SK-N-SH (cell line): ENCODE measurements at regions not wholly inside any gene's neighbourhood (a gene's known extent, or its start where the extent isn't known, plus 50 kb on each side); places are given as distances from the start of the nearest gene placed in this dataset.

Experiments used
- CTCF ChIA-PET: fragments of 300-600, 350-600 bp; formaldehyde crosslinking; extraction: SDS; loops from one replicate; lab custom pipeline; 2021; lab: Yijun Ruan, JAX
- POLR2A ChIA-PET: fragments of 350-600 bp; sonication (Branson Sonifier 250); formaldehyde crosslinking; extraction: SDS; loops from one replicate; lab custom pipeline; 2020; ENCODE audit warnings: antibody characterized with exemption, inconsistent platforms; lab: Yijun Ruan, JAX
- DNase-seq: peaks from one replicate; pipeline ENCODE4 v3.0.0; 2012
- H2AFZ ChIP-seq: fragments of 200-600 bp; sonication (generic); 2 replicates; pipeline ENCODE4 v1.8.1; 2016; ENCODE audit warnings: antibody characterized with exemption, mild to moderate bottlenecking, low read depth
- H3F3A ChIP-seq: fragments of 200-600 bp; sonication (generic); replicated peaks from 2 replicates; pipeline ENCODE3; 2016; ENCODE audit warnings: antibody characterized with exemption, mild to moderate bottlenecking; ENCODE audit not compliant: insufficient read depth
- H3K27ac ChIP-seq, 2 experiments: fragments of 200-500 bp in 1 of 2; fragments of 200-600 bp in 1 of 2; sonication (Bioruptor generic) in 1 of 2; sonication (generic), shearing (Covaris generic) in 1 of 2; 2 replicates each; pipeline versions ENCODE4 v1.5.1 to v1.6.1; 2014 to 2016; ENCODE audit warnings: low read depth in 2 of 2, inconsistent platforms in 1 of 2, low read length in 1 of 2, mild to moderate bottlenecking in 1 of 2, mixed read lengths in 1 of 2
- H3K27me3 ChIP-seq: fragments of 200-600 bp; sonication (generic), shearing (Covaris generic); 2 replicates; pipeline ENCODE4 v1.6.1; 2016; ENCODE audit warnings: mixed run types; ENCODE audit not compliant: insufficient read depth
- H3K36me3 ChIP-seq, 2 experiments: fragments of 200-500 bp in 1 of 2; fragments of 200-600 bp in 1 of 2; sonication (Bioruptor generic) in 1 of 2; sonication (generic) in 1 of 2; replicated peaks in 1 of 2; 2 replicates each; pipeline versions ENCODE3 to v1.5.1; 2014 to 2016; ENCODE audit warnings: low read length in 1 of 2, mild to moderate bottlenecking in 1 of 2; ENCODE audit not compliant: insufficient read depth in 2 of 2, control insufficient read depth in 1 of 2
- H3K4me1 ChIP-seq, 2 experiments: fragments of 200-500 bp in 1 of 2; fragments of 200-600 bp in 1 of 2; sonication (Bioruptor generic) in 1 of 2; sonication (generic), shearing (Covaris generic) in 1 of 2; 2 replicates each; pipeline versions ENCODE4 v1.5.1 to v1.6.1; 2014 to 2016; ENCODE audit warnings: low read depth in 1 of 2, low read length in 1 of 2, mixed run types in 1 of 2; ENCODE audit not compliant: insufficient read depth in 2 of 2, control insufficient read depth in 1 of 2
- H3K4me2 ChIP-seq: fragments of 200-600 bp; sonication (generic), shearing (Covaris generic); 2 replicates; pipeline ENCODE4 v1.6.1; 2017; ENCODE audit warnings: mixed run types
- H3K4me3 ChIP-seq, 2 experiments: fragments of 200-500 bp in 1 of 2; fragments of 200-600 bp in 1 of 2; sonication (Bioruptor generic) in 1 of 2; sonication (generic), shearing (Covaris generic) in 1 of 2; 2 replicates each; pipeline versions ENCODE4 v1.5.1 to v1.8.1; 2014 to 2016; ENCODE audit warnings: low read depth in 2 of 2, inconsistent platforms in 1 of 2, low read length in 1 of 2, mild to moderate bottlenecking in 1 of 2, mixed read lengths in 1 of 2, moderate library complexity in 1 of 2
- H3K79me2 ChIP-seq: fragments of 200-600 bp; sonication (generic); 2 replicates; pipeline ENCODE4 v1.8.1; 2017; ENCODE audit warnings: mild to moderate bottlenecking; ENCODE audit not compliant: insufficient read depth
- H3K9ac ChIP-seq: fragments of 200-600 bp; sonication (generic); 2 replicates; pipeline ENCODE4 v1.6.1; 2017; ENCODE audit warnings: mixed run types
- H3K9me2 ChIP-seq: fragments of 200-600 bp; sonication (generic); 2 replicates; pipeline ENCODE4 v1.6.1; 2017; ENCODE audit warnings: mixed run types
- H3K9me3 ChIP-seq: fragments of 200-600 bp; sonication (generic); 2 replicates; pipeline ENCODE4 v1.6.1; 2017; ENCODE audit warnings: mixed run types, mild to moderate bottlenecking, moderate library complexity
- H4K20me1 ChIP-seq: fragments of 200-600 bp; sonication (generic); 2 replicates; pipeline ENCODE4 v1.6.1; 2017; ENCODE audit warnings: mild to moderate bottlenecking, mixed run types; ENCODE audit not compliant: insufficient read depth
- EP300 ChIP-seq, 2 experiments: IDR thresholded peaks; 2 replicates each; pipeline versions ENCODE4 v1.4.0 to v1.6.1; 2012; ENCODE audit warnings: borderline replicate concordance in 1 of 2, low read depth in 1 of 2, low read length in 1 of 2
- GABPA ChIP-seq: IDR thresholded peaks from 2 replicates; pipeline ENCODE4 v1.4.0; 2012; ENCODE audit warnings: low read depth, mild to moderate bottlenecking
- GATA2 ChIP-seq: sonication (generic); formaldehyde crosslinking; IDR thresholded peaks from 2 replicates; pipeline ENCODE4 v1.5.0; 2020; ENCODE audit warnings: mild to moderate bottlenecking, missing genetic modification reagents
- NFIC ChIP-seq: IDR thresholded peaks from 2 replicates; pipeline ENCODE4 v1.4.0; 2012; ENCODE audit warnings: borderline replicate concordance
- PBX3 ChIP-seq: IDR thresholded peaks from 2 replicates; pipeline ENCODE4; 2012
- TAF1 ChIP-seq: IDR thresholded peaks from 2 replicates; pipeline ENCODE4 v1.6.1; 2012; ENCODE audit warnings: low read depth, mild to moderate bottlenecking, low read length, moderate library complexity, borderline replicate concordance
- TEAD4 ChIP-seq: IDR thresholded peaks from 2 replicates; pipeline ENCODE4 v1.4.0; 2012; ENCODE audit warnings: mild to moderate bottlenecking, borderline replicate concordance; ENCODE audit not compliant: insufficient read depth
- WGBS: methylation state at CpG from one replicate; pipeline ENCODE4 v1.1.6; 2017; ENCODE audit warnings: low lambda C conversion rate; 5-methylcytosine and 5-hydroxymethylcytosine counted together
- TF ChIP-seq, protein P1 (sequence below): IDR thresholded peaks from 2 replicates; pipeline ENCODE4 v1.4.0; 2012; ENCODE audit warnings: low read depth, borderline replicate concordance
- TF ChIP-seq, protein P2 (sequence below): fragments of 150-350 bp; IDR thresholded peaks from 2 replicates; pipeline ENCODE4 v1.6.1; 2017; ENCODE audit warnings: antibody characterized with exemption, low read length, low read depth, borderline replicate concordance
- TF ChIP-seq, protein P3 (sequence below): fragments of 150-350 bp; IDR thresholded peaks from 2 replicates; pipeline ENCODE4 v1.6.1; 2016; ENCODE audit warnings: mild to moderate bottlenecking, low read depth, low read length
- TF ChIP-seq, protein P4 (sequence below): fragments of 200-600 bp; sonication (generic); IDR thresholded peaks from 2 replicates; pipeline ENCODE4 v1.6.1; 2017; ENCODE audit warnings: antibody characterized with exemption, mild to moderate bottlenecking, moderate library complexity

DNA sequence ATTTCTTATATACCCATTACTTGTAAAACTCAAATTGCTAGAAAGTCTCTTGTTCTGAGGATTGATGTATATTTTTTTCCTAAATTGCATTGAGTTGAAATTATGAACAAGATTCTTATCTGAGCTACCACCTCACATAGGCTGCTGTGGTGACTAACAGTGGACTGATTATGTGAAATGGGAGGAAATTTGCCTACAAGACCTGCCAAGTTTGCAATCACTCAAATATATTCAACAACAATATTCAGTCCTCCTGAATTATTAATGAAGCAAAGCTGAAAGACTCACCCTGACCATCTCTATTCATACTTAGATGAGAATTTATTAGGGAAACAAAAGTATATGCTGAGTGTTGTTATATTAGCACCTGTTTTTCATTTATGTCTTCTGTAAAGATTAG, 412.6 kb upstream of the SEMA6D start:
- no peaks in the 10 kb centered on the region for H3K27me3 ChIP-seq
- no peak overlapping the region for H3K4me2 ChIP-seq
- H4K20me1 ChIP-seq = no peaks in the 10 kb centered on the region
- H3K79me2 ChIP-seq = no peaks in the 10 kb centered on the region
- DNase-seq = no peak
- no peaks in the 10 kb centered on the region for H3K9me3 ChIP-seq
- H2AFZ ChIP-seq = no peak overlapping the region
- H3K27ac ChIP-seq = no peak overlapping the region
- H3K36me3 ChIP-seq = no peaks in the 10 kb centered on the region
- ChIA-PET CTCF (no interaction called here), POLR2A (no interaction called here)
- H3F3A ChIP-seq = no peaks in the 10 kb centered on the region
- no peaks in the 10 kb centered on the region for H3K9me2 ChIP-seq
- TF ChIP-seq PBX3 (no peak), EP300 (IDR thresholded peaks at IDR 0.05; ENCODE audit: borderline replicate concordance in 1 of 2, low read depth in 1 of 2, low read length in 1 of 2) (0 out of 4 replicates have a peak, but pooled peaks of 1 of the 2 experiments have one; percentile 20)
- peaks cover 0 to 13% of the 10 kb centered on the region in 2 experiments; a peak in 2 of 4 replicates for H3K4me1 ChIP-seq
- H3K9ac ChIP-seq = no peak overlapping the region
- H3K4me3 ChIP-seq = no peak overlapping the region

DNA sequence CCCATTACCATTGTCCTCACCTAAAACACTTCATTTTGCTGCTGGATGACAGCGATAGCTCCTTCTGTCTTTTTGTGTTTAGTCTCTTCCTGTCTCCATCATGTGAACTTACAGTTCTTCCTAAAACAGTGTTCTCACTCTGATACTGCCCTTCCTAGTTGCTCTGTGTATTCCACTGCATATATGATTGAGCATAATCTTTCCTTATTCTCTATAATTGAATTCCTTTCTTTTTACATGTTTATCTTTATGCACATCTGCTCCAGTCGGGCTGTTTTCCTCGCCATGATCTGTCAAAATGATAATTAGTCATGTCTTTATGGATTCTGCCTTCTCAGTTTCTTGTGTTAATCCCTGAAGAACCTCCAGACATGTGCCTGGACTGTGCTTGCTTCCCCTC, 405.1 kb upstream of the SEMA6D start:
- no peaks in the 10 kb centered on the region for H3K9me2 ChIP-seq
- H3F3A ChIP-seq = no peaks in the 10 kb centered on the region
- no peaks in the 10 kb centered on the region for H3K79me2 ChIP-seq
- no peak for DNase-seq
- H3K9ac ChIP-seq = no peak overlapping the region
- no peaks in the 10 kb centered on the region for H3K9me3 ChIP-seq
- no peaks in the 10 kb centered on the region for H4K20me1 ChIP-seq
- H2AFZ ChIP-seq = no peak overlapping the region
- 34% methylated on average over 3 of the region's 3 CpGs for WGBS
- no peak overlapping the region for H3K4me3 ChIP-seq
- ChIA-PET POLR2A (no interaction called here), CTCF (interaction anchor here (1.1 kb wide), 1 partner anchor 94 kb away, joined by 3 read pairs; no protein-coding TSS in a partner anchor)
- H3K4me2 ChIP-seq = no peak overlapping the region
- H3K4me1 ChIP-seq = peaks cover 0 to 3% of the 10 kb centered on the region in 2 experiments; a peak in 1 of 4 replicates
- no peak overlapping the region for H3K27ac ChIP-seq
- TF ChIP-seq TAF1 (no peak), GABPA (no peak), GATA2 (peak; percentile 25; the same call in 1 of the 2 replicates)
- no peaks in the 10 kb centered on the region for H3K36me3 ChIP-seq
- no peaks in the 10 kb centered on the region for H3K27me3 ChIP-seq

GRCh38 chr15:47326410-47327333, 390.6 kb upstream of the SEMA6D start:
- Histone ChIP-seq H3K27me3 (no peaks in the 10 kb centered on the region), H3K9me3 (no peaks in the 10 kb centered on the region), H3K36me3 (no peaks in the 10 kb centered on the region), H4K20me1 (no peaks in the 10 kb centered on the region), H3F3A (no peaks in the 10 kb centered on the region), H3K4me1 (peaks cover 2 to 5% of the 10 kb centered on the region in 2 experiments; a peak in 3 of 4 replicates), H3K79me2 (no peaks in the 10 kb centered on the region), H3K9me2 (no peaks in the 10 kb centered on the region)
- POLR2A ChIA-PET = no interaction called here
- WGBS = 44% methylated on average over 5 of the region's 5 CpGs
- no peak for DNase-seq
- TF ChIP-seq, protein P1, sequence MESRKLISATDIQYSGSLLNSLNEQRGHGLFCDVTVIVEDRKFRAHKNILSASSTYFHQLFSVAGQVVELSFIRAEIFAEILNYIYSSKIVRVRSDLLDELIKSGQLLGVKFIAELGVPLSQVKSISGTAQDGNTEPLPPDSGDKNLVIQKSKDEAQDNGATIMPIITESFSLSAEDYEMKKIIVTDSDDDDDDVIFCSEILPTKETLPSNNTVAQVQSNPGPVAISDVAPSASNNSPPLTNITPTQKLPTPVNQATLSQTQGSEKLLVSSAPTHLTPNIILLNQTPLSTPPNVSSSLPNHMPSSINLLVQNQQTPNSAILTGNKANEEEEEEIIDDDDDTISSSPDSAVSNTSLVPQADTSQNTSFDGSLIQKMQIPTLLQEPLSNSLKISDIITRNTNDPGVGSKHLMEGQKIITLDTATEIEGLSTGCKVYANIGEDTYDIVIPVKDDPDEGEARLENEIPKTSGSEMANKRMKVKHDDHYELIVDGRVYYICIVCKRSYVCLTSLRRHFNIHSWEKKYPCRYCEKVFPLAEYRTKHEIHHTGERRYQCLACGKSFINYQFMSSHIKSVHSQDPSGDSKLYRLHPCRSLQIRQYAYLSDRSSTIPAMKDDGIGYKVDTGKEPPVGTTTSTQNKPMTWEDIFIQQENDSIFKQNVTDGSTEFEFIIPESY = no peak
- TF ChIP-seq, protein P2, sequence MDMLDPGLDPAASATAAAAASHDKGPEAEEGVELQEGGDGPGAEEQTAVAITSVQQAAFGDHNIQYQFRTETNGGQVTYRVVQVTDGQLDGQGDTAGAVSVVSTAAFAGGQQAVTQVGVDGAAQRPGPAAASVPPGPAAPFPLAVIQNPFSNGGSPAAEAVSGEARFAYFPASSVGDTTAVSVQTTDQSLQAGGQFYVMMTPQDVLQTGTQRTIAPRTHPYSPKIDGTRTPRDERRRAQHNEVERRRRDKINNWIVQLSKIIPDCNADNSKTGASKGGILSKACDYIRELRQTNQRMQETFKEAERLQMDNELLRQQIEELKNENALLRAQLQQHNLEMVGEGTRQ = no peak
- TF ChIP-seq TEAD4 (no peak), GATA2 (no peak), NFIC (no peak)
- TF ChIP-seq, protein P3, sequence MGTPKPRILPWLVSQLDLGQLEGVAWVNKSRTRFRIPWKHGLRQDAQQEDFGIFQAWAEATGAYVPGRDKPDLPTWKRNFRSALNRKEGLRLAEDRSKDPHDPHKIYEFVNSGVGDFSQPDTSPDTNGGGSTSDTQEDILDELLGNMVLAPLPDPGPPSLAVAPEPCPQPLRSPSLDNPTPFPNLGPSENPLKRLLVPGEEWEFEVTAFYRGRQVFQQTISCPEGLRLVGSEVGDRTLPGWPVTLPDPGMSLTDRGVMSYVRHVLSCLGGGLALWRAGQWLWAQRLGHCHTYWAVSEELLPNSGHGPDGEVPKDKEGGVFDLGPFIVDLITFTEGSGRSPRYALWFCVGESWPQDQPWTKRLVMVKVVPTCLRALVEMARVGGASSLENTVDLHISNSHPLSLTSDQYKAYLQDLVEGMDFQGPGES = no peak
- TF ChIP-seq, protein P4, sequence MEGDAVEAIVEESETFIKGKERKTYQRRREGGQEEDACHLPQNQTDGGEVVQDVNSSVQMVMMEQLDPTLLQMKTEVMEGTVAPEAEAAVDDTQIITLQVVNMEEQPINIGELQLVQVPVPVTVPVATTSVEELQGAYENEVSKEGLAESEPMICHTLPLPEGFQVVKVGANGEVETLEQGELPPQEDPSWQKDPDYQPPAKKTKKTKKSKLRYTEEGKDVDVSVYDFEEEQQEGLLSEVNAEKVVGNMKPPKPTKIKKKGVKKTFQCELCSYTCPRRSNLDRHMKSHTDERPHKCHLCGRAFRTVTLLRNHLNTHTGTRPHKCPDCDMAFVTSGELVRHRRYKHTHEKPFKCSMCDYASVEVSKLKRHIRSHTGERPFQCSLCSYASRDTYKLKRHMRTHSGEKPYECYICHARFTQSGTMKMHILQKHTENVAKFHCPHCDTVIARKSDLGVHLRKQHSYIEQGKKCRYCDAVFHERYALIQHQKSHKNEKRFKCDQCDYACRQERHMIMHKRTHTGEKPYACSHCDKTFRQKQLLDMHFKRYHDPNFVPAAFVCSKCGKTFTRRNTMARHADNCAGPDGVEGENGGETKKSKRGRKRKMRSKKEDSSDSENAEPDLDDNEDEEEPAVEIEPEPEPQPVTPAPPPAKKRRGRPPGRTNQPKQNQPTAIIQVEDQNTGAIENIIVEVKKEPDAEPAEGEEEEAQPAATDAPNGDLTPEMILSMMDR = no peak
- TF ChIP-seq, all 33 proteins: peak for 0
- Histone ChIP-seq H3K4me2 (no peak overlapping the region), H2AFZ (no peak overlapping the region), H3K9ac (no peak overlapping the region), H3K4me3 (no peak overlapping the region), H3K27ac (no peak overlapping the region)
- CTCF ChIA-PET = interaction anchor here (1.0 to 1.2 kb wide), 2 partner anchors 13 to 180 kb away, joined by 4 read pairs; no protein-coding TSS in a partner anchor
